ENCODE measurements at regions not wholly inside any gene's neighbourhood (a gene's known extent, or its start where the extent isn't known, plus 50 kb on each side); places are given as distances from the start of the nearest gene placed in this dataset.

DNA sequence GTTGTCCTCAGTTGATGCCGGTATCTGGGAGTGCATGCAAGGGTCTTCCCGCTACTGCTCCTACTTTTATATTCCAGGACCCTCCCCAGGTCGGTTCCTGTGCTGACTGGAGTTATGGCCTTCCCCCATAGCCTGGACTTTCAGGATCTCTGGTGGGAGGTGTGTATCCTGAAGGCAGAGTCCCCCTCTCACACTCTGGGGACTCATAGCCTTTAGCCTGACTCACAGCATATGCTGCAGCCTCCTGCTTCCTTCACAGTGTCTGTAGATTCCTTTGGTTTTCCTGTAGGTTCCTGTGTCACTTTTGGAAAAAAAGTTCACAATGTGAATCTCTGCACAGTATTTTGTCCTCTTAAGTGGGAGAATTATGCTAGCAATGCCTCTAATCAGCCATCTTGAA lies 180.6 kb upstream of the RBMS3 start:
- WGBS, 2 donors (ENCODE audit: low coverage in 1 of 2): 91% methylated on average over 3 of the region's 3 CpGs; no CpG with 5 or more reads in 1 of the 2 donors
- in situ Hi-C loops (cut with MboI; ENCODE audit: low pct_ligation_motif_present in 1 of 4, low pct_unique_long_range_greater_than_20kb in 1 of 4, low sequenced_read_pairs in 3 of 4) (no loop called here), intact Hi-C loops (cut with DNase I; ENCODE audit: low total_unique reads) (no loop called here)
- TF ChIP-seq, protein P1, sequence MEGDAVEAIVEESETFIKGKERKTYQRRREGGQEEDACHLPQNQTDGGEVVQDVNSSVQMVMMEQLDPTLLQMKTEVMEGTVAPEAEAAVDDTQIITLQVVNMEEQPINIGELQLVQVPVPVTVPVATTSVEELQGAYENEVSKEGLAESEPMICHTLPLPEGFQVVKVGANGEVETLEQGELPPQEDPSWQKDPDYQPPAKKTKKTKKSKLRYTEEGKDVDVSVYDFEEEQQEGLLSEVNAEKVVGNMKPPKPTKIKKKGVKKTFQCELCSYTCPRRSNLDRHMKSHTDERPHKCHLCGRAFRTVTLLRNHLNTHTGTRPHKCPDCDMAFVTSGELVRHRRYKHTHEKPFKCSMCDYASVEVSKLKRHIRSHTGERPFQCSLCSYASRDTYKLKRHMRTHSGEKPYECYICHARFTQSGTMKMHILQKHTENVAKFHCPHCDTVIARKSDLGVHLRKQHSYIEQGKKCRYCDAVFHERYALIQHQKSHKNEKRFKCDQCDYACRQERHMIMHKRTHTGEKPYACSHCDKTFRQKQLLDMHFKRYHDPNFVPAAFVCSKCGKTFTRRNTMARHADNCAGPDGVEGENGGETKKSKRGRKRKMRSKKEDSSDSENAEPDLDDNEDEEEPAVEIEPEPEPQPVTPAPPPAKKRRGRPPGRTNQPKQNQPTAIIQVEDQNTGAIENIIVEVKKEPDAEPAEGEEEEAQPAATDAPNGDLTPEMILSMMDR (IDR thresholded peaks at IDR 0.05): no peak
- no peak for TF ChIP-seq POLR2AphosphoS5 (IDR thresholded peaks at IDR 0.05)
- TF ChIP-seq POLR2A (IDR thresholded peaks at IDR 0.05): no peak
- TF ChIP-seq EP300 (IDR thresholded peaks at IDR 0.05; ENCODE audit: low read depth): no peak
- no peak for DNase-seq
- Histone ChIP-seq H3K27me3 (no peaks in the 10 kb centered on the region), H3K9me3 (no peaks in the 10 kb centered on the region), H3K4me1 (no peaks in the 10 kb centered on the region), H3K4me3 (no peak overlapping the region), H3K36me3 (no peaks in the 10 kb centered on the region), H3K27ac (no peak overlapping the region)

DNA sequence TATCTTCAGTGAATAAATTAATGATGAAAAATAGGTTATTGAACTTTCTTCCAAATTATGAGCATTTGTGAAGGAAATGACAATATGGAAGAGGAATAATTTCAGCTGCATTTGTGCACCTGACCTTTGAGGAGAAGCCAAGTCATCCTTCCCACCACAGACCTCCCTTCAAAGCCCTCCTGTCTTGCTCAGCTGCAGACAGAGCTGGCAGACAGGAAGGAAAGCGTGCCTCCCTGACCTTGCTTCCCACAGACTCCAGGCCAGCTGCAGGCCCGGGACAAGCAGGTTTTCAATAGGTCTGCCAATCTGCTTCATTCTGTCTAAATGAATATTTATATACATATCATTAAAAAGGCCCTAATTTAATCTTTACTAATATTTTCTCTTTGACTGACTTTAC lies 152.9 kb upstream of the RBMS3 start:
- in situ Hi-C loops (cut with MboI; ENCODE audit: low pct_ligation_motif_present in 1 of 4, low pct_unique_long_range_greater_than_20kb in 1 of 4, low sequenced_read_pairs in 3 of 4) (no loop called here), intact Hi-C loops (cut with DNase I; ENCODE audit: low total_unique reads) (no loop called here)
- no peaks in the 10 kb centered on the region for H3K9me3 ChIP-seq
- no peaks in the 10 kb centered on the region for H3K4me1 ChIP-seq
- no peak overlapping the region for H3K27ac ChIP-seq
- no peaks in the 10 kb centered on the region for H3K27me3 ChIP-seq
- H3K4me3 ChIP-seq: no peak overlapping the region
- DNase-seq: no peak
- H3K36me3 ChIP-seq: no peaks in the 10 kb centered on the region
- WGBS, 2 donors (ENCODE audit: low coverage in 1 of 2): 33 to 55% methylated on average over 1 to 2 of the region's 2 CpGs
- no peak for TF ChIP-seq POLR2A (IDR thresholded peaks at IDR 0.05)
- TF ChIP-seq, protein P1 (IDR thresholded peaks at IDR 0.05): no peak
- TF ChIP-seq POLR2AphosphoS5 (IDR thresholded peaks at IDR 0.05): no peak
- TF ChIP-seq EP300 (IDR thresholded peaks at IDR 0.05; ENCODE audit: low read depth): no peak

DNA sequence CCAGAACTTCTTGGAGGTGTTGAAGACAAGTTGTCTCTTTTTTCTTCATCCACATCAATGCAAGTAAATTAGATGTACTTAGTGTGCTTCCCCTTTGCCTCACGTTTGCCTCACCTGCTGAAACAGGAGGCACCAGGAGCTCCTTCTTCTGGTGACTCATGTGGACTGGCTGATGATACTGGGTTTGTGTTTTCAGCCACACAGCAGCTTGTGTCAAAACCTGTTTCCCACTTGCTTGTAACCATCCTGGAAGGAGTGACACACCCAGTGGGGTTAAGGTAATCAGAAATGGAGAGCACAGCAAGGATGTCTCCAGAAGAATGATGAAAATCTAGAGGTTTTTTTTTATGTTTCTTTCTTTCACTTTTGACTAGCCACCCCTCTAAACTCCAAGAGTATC lies 143.3 kb upstream of the RBMS3 start:
- H3K27ac ChIP-seq: no peak overlapping the region
- no peaks in the 10 kb centered on the region for H3K27me3 ChIP-seq
- TF ChIP-seq POLR2AphosphoS5 (IDR thresholded peaks at IDR 0.05) (no peak), POLR2A (IDR thresholded peaks at IDR 0.05) (no peak), EP300 (IDR thresholded peaks at IDR 0.05; ENCODE audit: low read depth) (no peak)
- TF ChIP-seq, protein P1 (IDR thresholded peaks at IDR 0.05): no peak
- no peaks in the 10 kb centered on the region for H3K9me3 ChIP-seq
- H3K4me1 ChIP-seq: peaks cover 0 to 23% (median 3%) of the 10 kb centered on the region in 4 donors
- no peaks in the 10 kb centered on the region for H3K36me3 ChIP-seq
- intact Hi-C loops (cut with DNase I; ENCODE audit: low total_unique reads): no loop called here
- in situ Hi-C loops (cut with MboI; ENCODE audit: low pct_ligation_motif_present in 1 of 4, low pct_unique_long_range_greater_than_20kb in 1 of 4, low sequenced_read_pairs in 3 of 4): no loop called here
- 43 to 48% methylated on average over 1 of the region's 1 CpG for WGBS, 2 donors (ENCODE audit: low coverage in 1 of 2)
- DNase-seq: no peak
- no peak overlapping the region for H3K4me3 ChIP-seq

DNA sequence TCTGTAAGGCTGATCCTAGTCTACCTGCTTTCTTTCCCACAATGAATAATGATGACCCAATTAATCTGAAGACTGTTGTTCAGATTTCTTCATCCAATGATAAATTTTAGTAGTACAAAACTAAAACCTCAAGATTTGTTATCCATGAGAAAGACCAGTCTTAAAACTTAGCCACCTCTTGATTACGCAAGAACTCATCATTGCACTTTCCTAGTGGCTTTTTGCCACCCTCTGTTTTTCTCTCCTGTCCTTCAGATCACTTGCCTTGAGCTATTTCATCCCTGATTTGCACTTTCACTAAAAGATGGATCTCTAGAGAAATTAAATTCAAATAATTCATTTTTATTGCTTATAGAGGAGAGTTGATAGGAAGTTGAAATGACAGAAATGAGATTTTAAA lies 142.7 kb upstream of the RBMS3 start:
- DNase-seq: no peak
- Histone ChIP-seq H3K27me3 (no peaks in the 10 kb centered on the region), H3K27ac (no peak overlapping the region), H3K36me3 (no peaks in the 10 kb centered on the region), H3K9me3 (no peaks in the 10 kb centered on the region), H3K4me3 (no peak overlapping the region), H3K4me1 (peaks cover 0 to 23% (median 3%) of the 10 kb centered on the region in 4 donors)
- intact Hi-C loops (cut with DNase I; ENCODE audit: low total_unique reads) (no loop called here), in situ Hi-C loops (cut with MboI; ENCODE audit: low pct_ligation_motif_present in 1 of 4, low pct_unique_long_range_greater_than_20kb in 1 of 4, low sequenced_read_pairs in 3 of 4) (no loop called here)
- TF ChIP-seq POLR2AphosphoS5 (IDR thresholded peaks at IDR 0.05): no peak
- TF ChIP-seq, protein P1 (IDR thresholded peaks at IDR 0.05): no peak
- TF ChIP-seq POLR2A (IDR thresholded peaks at IDR 0.05): no peak
- TF ChIP-seq EP300 (IDR thresholded peaks at IDR 0.05; ENCODE audit: low read depth): no peak
- WGBS, 2 donors (ENCODE audit: low coverage in 1 of 2): 83 to 92% methylated on average over 1 of the region's 1 CpG

Measured in transverse colon (tissue), 4 donors.